Endodermal cell (in vitro differentiated cells): ENCODE measurements at regions not wholly inside any gene's neighbourhood (a gene's known extent, or its start where the extent isn't known, plus 50 kb on each side); places are given as distances from the start of the nearest gene placed in this dataset.

Experiments used
- DNase-seq: peaks from one replicate; pipeline ENCODE4 v3.0.0-alpha.2; 2017
- H3K27ac ChIP-seq: 2 replicates; pipeline ENCODE4 v1.5.1; 2013; ENCODE audit warnings: mild to moderate bottlenecking, low read depth, low read length, moderate library complexity
- H3K27me3 ChIP-seq: 2 replicates; pipeline ENCODE4 v1.6.1; 2013; ENCODE audit warnings: mild to moderate bottlenecking, low read length, moderate library complexity; ENCODE audit not compliant: insufficient read depth, control insufficient read depth, poor library complexity, severe bottlenecking
- H3K36me3 ChIP-seq: 2 replicates; pipeline ENCODE4 v1.7.0; 2013; ENCODE audit warnings: mild to moderate bottlenecking, low read length, moderate library complexity; ENCODE audit not compliant: control insufficient read depth, insufficient read depth
- H3K4me1 ChIP-seq: one replicate; pipeline ENCODE4 v1.7.0; 2013; ENCODE audit warnings: low read length; ENCODE audit not compliant: control insufficient read depth, insufficient read depth
- H3K4me3 ChIP-seq: 2 replicates; pipeline ENCODE4 v1.5.1; 2013; ENCODE audit warnings: mild to moderate bottlenecking, low read length, moderate library complexity
- H3K9ac ChIP-seq: 2 replicates; pipeline ENCODE4 v1.6.1; 2013; ENCODE audit warnings: mild to moderate bottlenecking, low read length, moderate library complexity; ENCODE audit not compliant: poor library complexity, severe bottlenecking; ENCODE audit errors: extremely low read depth
- H3K9me3 ChIP-seq: 2 replicates; pipeline ENCODE4 v1.6.1; 2013; ENCODE audit warnings: mild to moderate bottlenecking, low read length, moderate library complexity; ENCODE audit not compliant: control insufficient read depth
- H3K27ac Mint-ChIP-seq: 2 replicates; pipeline ENCODE4 v1.8.0; 2020; ENCODE audit warnings: mixed read lengths
- H3K27me3 Mint-ChIP-seq: 2 replicates; pipeline ENCODE4 v1.8.0; 2021; ENCODE audit warnings: mild to moderate bottlenecking, mixed read lengths; ENCODE audit not compliant: insufficient read depth
- H3K36me3 Mint-ChIP-seq: 2 replicates; pipeline ENCODE4 v1.8.0; 2020; ENCODE audit warnings: low read depth, mixed read lengths
- H3K4me1 Mint-ChIP-seq: 2 replicates; pipeline ENCODE4 v1.8.0; 2020; ENCODE audit warnings: mixed read lengths
- H3K4me3 Mint-ChIP-seq: 2 replicates; pipeline ENCODE4 v1.8.0; 2020; ENCODE audit warnings: mild to moderate bottlenecking, moderate library complexity, mixed read lengths
- H3K9me3 Mint-ChIP-seq: 2 replicates; pipeline ENCODE4 v1.8.0; 2020; ENCODE audit warnings: mild to moderate bottlenecking, mixed read lengths
- WGBS, 2 experiments: methylation state at CpG; one replicate each; pipeline versions ENCODE4 v1.1.5 to v1.1.7; 2013; ENCODE audit warnings: missing lambda C conversion rate in 2 of 2, mixed read lengths in 1 of 2; ENCODE audit not compliant: insufficient coverage in 1 of 2, insufficient read length in 1 of 2; 5-methylcytosine and 5-hydroxymethylcytosine counted together
- TF ChIP-seq, protein P1 (sequence below): fragments of 200-600 bp; sonication (generic); conservative IDR thresholded peaks from 2 replicates; pipeline ENCODE4 v1.5.0; 2021; ENCODE audit warnings: antibody characterized with exemption, mild to moderate bottlenecking

DNA sequence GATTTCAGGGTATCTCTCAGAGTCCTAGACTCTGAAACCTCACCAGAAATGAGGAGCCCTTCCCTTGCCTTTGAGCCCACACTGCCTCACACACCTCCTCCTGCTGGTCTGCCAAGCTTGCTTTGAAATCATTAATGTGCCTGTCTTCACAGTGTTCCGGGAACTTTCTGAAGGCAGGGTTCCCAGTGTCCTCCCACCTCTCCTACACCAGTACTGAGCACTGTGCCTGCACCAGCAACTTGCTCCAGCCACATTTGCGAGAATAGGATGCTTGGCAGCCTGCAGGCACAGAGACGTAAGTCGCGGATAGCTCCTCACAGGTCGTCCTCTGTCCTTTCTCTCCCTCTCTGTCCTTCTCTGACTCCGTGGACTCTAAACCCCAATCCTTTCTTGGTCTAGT is 408.4 kb upstream of the EEF2KMT start:
- H3K9me3 ChIP-seq = no peaks in the 10 kb centered on the region
- no peak overlapping the region for H3K27ac ChIP-seq
- H3K4me3 Mint-ChIP-seq = no peak overlapping the region
- peaks cover 33% of the 10 kb centered on the region for H3K27me3 Mint-ChIP-seq
- H3K4me1 Mint-ChIP-seq = peaks cover 4% of the 10 kb centered on the region
- no peaks in the 10 kb centered on the region for H3K36me3 Mint-ChIP-seq
- H3K27ac Mint-ChIP-seq = no peak overlapping the region
- DNase-seq = no peak
- WGBS, 2 experiments = 90 to 93% methylated on average over 6 to 7 of the region's 7 CpGs
- peaks cover 2% of the 10 kb centered on the region for H3K4me1 ChIP-seq
- TF ChIP-seq, protein P1, sequence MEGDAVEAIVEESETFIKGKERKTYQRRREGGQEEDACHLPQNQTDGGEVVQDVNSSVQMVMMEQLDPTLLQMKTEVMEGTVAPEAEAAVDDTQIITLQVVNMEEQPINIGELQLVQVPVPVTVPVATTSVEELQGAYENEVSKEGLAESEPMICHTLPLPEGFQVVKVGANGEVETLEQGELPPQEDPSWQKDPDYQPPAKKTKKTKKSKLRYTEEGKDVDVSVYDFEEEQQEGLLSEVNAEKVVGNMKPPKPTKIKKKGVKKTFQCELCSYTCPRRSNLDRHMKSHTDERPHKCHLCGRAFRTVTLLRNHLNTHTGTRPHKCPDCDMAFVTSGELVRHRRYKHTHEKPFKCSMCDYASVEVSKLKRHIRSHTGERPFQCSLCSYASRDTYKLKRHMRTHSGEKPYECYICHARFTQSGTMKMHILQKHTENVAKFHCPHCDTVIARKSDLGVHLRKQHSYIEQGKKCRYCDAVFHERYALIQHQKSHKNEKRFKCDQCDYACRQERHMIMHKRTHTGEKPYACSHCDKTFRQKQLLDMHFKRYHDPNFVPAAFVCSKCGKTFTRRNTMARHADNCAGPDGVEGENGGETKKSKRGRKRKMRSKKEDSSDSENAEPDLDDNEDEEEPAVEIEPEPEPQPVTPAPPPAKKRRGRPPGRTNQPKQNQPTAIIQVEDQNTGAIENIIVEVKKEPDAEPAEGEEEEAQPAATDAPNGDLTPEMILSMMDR = no peak
- H3K4me3 ChIP-seq = no peak overlapping the region
- H3K27me3 ChIP-seq = peaks cover 7% of the 10 kb centered on the region
- H3K9ac ChIP-seq = no peak overlapping the region
- H3K9me3 Mint-ChIP-seq = no peaks in the 10 kb centered on the region
- no peaks in the 10 kb centered on the region for H3K36me3 ChIP-seq

DNA sequence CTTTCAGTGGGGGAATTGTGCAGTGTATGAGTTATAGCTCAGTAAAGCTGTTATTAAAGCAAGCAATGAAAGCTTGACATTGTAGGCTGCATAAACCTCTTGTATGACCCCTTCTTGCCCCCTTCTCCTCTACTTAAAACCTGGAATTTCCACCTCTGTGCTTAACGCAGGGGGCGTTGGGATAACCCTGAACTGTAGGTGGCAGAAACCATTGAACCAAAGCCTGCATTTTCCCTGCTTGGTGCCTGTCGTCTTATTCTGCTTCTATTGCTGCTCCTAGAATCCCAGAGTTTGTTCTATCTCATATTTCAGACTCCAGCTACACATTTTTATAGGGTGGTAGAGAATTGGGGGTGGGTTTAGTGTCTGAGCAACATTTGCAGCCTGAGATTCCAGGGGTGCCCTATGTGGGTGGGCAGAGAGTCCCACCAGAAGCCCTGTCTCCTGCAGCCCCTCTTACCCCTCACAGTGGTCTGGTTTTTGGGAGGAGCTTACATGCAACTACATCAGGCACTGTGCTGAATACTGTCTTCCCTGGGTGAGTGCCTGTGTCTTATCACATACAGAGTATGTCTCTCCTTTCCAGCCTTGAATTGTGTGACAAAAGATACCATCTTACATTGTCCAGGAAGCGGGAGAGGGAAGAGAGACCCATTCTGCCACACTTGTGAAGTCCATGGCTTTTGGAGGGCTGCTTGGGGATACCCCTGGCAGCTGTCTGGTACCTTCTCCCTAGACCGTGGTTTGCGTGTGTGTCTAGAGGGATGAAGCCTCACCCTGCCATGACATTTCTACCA is 407.7 kb upstream of the EEF2KMT start:
- H3K27ac ChIP-seq = no peak overlapping the region
- 75 to 80% methylated on average over 3 to 6 of the region's 6 CpGs for WGBS, 2 experiments
- no peaks in the 10 kb centered on the region for H3K9me3 Mint-ChIP-seq
- no peak overlapping the region for H3K9ac ChIP-seq
- peaks cover 7% of the 10 kb centered on the region for H3K27me3 ChIP-seq
- H3K4me3 Mint-ChIP-seq = no peak overlapping the region
- peaks cover 33% of the 10 kb centered on the region for H3K27me3 Mint-ChIP-seq
- no peak for DNase-seq
- H3K36me3 ChIP-seq = no peaks in the 10 kb centered on the region
- H3K4me1 ChIP-seq = peaks cover 2% of the 10 kb centered on the region
- no peak overlapping the region for H3K27ac Mint-ChIP-seq
- no peaks in the 10 kb centered on the region for H3K36me3 Mint-ChIP-seq
- TF ChIP-seq, protein P1 = peak; percentile 57
- H3K4me3 ChIP-seq = no peak overlapping the region
- H3K4me1 Mint-ChIP-seq = no peaks in the 10 kb centered on the region
- H3K9me3 ChIP-seq = no peaks in the 10 kb centered on the region

- Histone ChIP-seq H3K9me3 (no peaks in the 10 kb centered on the region), H3K4me3 (no peak overlapping the region), H3K9ac (no peak overlapping the region), H3K27ac (no peak overlapping the region), H3K4me1 (peaks cover 2% of the 10 kb centered on the region), H3K36me3 (no peaks in the 10 kb centered on the region), H3K27me3 (peaks cover 7% of the 10 kb centered on the region)
- Mint-ChIP-seq H3K27me3 (peaks cover 28% of the 10 kb centered on the region), H3K27ac (no peak overlapping the region), H3K4me3 (no peak overlapping the region), H3K9me3 (no peaks in the 10 kb centered on the region), H3K4me1 (no peaks in the 10 kb centered on the region), H3K36me3 (no peaks in the 10 kb centered on the region)
- no peak for DNase-seq
- TF ChIP-seq, protein P1 = no peak
- 92 to 94% methylated on average over 8 to 13 of the region's 13 CpGs for WGBS, 2 experiments
Observed at GRCh38 chr16:5504064-5504781, 406.6 kb upstream of the EEF2KMT start.
